ENCODE measurements at regions not wholly inside any gene's neighbourhood (a gene's known extent, or its start where the extent isn't known, plus 50 kb on each side); places are given as distances from the start of the nearest gene placed in this dataset.
"Not testable (repeated sequence)": the region's sequence is repeated elsewhere in the genome, so short reads cannot be mapped to it uniquely, and the experiment has no call there.

DNA sequence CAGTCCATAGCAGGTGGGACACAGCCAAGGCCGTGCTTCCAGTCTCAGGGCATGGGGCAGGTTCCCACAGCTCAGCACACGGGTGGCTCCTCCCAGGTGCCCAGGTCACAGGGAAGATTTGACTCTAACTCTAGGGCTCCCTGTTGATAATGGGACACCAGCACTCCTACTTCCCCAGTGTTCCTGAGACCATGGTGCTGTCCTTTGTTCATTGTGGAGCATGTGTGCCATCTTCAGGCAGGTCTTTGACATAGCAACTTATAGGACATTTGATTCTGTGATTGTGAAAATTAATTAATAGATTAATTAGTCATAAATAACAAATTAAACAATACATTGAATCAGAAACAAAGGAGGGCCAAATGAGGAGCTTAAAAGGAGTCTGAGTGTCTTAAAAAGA, 635.0 kb downstream of the RPIA start:
- not testable (repeated sequence) for DNase-seq

DNA sequence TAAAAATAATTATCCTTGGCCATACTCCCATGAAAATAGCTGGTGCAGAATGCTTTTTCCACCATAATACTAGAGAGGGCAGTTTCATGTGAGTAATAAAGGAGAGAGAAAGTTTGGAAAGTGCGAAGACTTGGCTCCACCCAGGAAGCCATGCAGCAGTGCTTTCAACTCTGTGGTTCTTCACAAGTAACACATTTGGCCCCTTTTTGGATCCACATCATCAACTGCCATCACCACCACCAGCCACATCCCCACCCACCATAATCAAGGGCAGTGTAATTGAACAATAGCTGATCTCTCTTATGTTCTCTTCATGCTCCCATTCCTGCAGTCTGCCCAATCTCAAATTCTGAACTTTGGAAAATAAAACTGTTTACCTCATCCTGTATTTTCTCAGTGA, 637.3 kb downstream of the RPIA start:
- DNase-seq = not testable (repeated sequence)

Measured in NK-92 treated with Interleukin-12 subunit alpha and Interleukin-12 subunit beta, amount 100 ng/mL, for 24 hours (cell line).